Tongue (tissue), 1 donor: ENCODE measurements at regions not wholly inside any gene's neighbourhood (a gene's known extent, or its start where the extent isn't known, plus 50 kb on each side); places are given as distances from the start of the nearest gene placed in this dataset.
"Not testable (repeated sequence)": the region's sequence is repeated elsewhere in the genome, so short reads cannot be mapped to it uniquely, and the experiment has no call there.

ENCODE experiments used
- DNase-seq: peaks from one replicate; pipeline ENCODE4 v3.0.0-alpha.2; 2015

DNA sequence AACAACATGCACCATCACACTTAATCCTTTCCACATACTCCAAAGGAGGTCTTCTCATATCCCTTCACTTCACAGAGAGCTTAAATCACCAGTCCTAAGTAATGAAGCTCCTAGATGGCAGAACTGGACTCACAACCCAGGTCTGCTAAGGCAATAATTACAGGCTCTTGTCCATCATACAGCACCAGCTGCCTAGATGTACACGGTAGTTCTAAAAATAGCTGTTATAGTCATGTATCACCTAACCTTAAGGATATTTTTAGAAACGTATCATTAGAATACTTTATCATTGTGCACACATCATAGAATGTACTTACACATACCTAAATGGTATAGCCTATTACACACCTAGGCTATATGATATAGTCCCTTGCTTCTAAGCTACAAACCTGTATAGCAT lies 644.6 kb upstream of the RGMB start:
- DNase-seq = no peak

DNA sequence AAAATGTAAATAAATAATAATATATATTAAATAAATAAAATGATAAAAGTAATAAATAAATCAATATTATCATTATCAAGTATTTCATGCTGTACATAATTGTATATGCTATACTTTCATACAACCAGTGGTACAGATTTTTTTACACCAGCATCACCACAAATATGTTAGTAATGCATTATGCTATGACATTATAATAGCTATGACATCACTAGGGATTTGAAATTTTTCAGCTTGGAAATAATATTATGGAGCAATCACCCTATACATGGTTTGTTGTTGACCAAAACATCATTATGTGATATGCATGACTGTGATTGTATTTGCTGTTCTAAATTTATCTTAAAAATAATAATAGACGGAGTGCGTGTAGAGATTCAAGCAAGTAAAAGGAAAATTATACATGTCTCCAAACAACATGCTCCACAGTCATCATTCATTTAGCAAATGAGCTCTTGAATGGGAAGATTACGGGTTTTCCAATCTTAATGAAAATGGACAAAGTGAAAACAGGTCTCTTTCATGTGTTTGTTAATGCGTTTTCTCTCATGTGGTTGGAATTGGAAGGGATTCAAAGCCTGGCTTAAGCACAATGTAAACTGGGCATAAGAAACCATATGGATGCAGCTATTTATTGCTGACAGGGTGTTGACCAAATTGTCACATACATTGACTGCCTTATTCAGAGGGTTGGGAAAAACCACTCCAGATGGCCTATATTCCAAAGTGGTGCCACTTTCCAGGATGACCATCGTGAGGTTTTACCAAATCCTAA lies 643.0 kb upstream of the RGMB start:
- peak; percentile 11 for DNase-seq

DNA sequence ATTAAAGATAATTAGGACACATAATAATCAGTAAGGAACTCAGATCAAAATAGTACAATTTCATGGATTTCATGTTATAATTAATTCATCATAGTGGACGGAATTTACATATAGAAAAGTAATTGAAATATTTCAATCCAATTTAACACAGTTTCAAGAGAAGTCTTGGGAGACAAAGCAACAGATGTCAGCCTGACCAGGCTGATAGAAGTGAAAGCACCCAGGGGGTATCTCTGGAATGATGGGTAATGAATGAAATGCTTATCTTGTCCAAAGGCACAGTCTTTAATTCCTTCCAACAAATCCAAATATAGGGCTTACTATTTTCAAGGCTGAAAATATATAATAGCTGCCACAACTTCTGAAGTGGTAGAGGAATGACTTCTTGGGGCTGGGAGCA lies 629.3 kb upstream of the RGMB start:
- DNase-seq = no peak

DNA sequence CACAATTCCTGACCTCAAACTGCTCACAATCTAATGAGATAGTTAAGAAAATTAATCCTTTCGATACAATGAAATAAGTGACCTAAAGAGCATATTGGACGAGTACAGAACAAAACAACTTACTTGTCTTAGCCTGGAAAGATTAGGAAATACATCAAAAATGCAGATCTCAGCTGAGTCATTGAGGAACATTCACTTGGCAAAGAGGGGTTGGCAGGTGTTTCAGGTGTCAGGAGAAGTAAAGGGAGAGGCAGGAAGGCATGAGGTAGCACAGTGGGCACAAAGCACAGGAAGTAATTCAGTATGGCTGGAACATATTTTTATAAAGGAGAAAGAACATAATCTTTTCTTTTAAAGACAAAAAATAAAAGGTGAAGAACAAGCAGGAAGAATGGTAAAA lies 628.8 kb upstream of the RGMB start:
- no peak for DNase-seq

- no peak for DNase-seq
Measured at GRCh38 chr5:98157368-98157767, 616.1 kb upstream of the RGMB start.

GRCh38 chr5:98158440-98158839 lies 615.0 kb upstream of the RGMB start:
- DNase-seq = no peak

- no peak for DNase-seq
Measured at GRCh38 chr5:98163796-98164493, 609.5 kb upstream of the RGMB start.

DNA sequence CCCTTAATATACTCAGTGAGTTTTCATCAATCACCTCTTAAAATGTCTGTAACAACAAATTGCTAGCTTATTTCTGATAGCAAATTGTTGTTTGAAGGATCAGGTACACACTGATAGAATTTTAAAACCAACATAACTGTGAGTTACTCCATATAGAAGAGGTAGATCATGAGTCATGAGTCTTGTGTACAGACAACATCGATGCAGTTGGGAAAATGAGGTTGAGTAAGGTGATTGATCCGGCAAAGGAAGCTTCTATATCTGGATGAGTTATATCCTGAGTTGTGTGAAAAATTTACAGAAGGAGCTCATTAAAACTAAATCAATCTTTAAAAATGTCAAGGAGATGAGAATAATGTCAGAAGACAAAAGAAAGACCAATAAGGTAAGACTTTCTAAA lies 604.6 kb upstream of the RGMB start:
- DNase-seq = no peak

- DNase-seq = no peak
Measured at GRCh38 chr5:98170994-98171393, 602.5 kb upstream of the RGMB start.

GRCh38 chr5:98173334-98173733 lies 600.1 kb upstream of the RGMB start:
- DNase-seq = no peak

- DNase-seq = no peak
Measured at GRCh38 chr5:98175474-98175873, 598.0 kb upstream of the RGMB start.

- no peak for DNase-seq
Measured at GRCh38 chr5:98179791-98180755, 593.4 kb upstream of the RGMB start.

DNA sequence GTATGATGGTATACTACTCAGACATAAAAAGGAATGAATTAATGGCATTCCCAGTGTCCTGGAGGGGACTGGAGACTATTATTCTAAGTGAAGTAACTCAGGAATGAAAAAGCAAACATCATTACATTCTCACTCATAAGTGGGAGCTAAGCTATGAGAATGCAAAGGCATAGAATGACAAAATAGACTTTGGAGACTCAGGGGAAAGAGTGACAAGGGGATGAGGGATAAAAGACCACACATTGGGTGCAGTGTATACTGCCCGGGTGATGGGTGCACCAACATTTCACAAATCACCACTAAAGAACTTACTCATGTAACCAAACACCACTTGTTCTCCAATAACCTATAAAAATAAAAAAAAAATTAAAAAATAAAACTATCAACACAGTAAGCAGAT lies 587.3 kb upstream of the RGMB start:
- no peak for DNase-seq

GRCh38 chr5:98187945-98188344 lies 585.5 kb upstream of the RGMB start:
- DNase-seq = no peak

DNA sequence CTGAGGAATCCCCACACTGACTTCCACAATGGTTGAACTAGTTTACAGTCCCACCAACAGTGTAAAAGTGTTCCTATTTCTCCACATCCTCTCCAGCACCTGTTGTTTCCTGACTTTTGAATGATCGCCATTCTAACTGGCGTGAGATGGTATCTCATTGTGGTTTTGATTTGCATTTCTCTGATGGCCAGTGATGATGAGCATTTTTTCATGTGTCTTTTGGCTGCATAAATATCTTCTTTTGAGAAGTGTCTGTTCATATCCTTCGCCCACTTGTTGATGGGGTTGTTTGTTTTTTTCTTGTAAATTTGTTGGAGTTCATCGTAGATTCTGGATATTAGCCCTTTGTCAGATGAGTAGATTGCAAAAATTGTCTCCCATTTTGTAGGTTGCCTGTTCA lies 583.1 kb upstream of the RGMB start:
- DNase-seq = not testable (repeated sequence)

DNA sequence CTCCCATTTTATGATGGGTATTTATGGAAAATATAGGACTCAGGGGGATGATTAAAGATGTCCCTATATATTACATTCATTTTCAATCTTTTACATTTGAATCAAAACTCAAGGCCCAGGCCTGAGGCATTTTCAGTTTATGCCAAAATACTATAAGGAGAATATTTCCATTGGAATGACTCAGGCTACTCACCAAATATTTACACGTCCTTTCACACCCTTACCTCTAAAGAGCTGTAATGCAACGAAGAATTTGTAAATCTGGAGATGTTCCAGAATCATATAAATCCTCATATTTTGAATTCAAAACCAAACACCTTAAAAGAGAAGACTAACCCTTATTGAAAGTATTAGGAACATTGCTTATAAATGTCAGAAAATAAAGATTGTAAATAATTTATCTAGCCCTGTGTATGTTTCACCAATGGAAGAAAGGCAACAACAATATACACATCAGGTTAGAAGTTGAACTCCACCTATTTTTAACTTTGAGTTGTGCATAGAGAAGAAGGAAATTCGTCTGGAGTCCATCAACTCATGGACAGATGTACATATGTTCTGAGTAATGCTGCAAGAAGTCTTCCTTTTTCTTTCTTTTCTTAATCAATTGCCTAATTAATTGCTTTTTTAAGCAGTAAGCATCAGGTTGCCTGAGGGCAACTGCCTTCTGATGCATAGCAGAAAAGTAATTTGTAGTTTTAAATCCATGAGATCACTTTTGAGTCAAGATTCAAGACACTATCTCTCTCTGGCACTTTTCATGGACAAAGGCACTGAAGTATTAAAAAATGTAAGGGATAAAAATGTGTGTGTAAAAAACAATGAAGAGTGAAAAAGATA lies 579.3 kb upstream of the RGMB start:
- no peak for DNase-seq

DNA sequence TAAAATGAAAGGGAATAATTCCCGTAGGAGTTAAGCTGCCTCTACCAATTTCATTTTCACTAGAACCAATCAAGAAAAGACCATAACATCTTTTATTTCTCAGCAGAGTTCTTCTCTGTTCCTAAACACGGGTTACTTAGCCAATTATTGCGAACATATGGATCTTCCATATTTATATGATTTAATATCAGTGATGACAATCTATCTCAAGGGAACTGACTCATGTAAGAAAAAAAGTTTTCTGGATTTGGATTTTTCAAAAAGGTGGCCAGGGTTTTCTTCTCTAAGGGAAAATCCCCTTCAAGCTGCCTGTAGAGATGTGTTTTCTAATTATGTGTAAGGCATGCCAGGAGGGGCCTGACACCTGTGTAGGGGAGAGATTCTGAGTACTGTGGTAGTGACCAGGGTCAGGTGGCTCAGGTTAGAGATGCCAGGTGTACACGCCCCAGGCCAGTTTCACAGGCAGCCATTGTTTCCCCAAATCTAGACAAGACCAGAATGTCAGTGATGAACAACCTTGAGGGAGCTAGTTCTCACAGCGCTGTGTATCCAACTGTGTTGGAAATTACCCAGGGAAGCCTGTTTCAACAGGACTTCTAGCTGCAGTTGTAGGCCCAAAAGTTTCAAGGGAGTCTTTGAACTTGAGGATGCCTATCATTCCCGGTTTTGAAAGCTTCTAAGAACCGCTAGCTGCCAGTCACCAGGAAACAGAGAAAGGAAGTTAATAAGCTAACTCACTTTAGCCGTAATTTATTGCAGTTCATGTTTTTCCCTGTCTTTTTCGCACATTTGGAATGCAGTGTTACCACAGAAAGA lies 572.5 kb upstream of the RGMB start:
- no peak for DNase-seq

- DNase-seq = peak; percentile 38
Measured at GRCh38 chr5:98204798-98205197, 568.7 kb upstream of the RGMB start.

- DNase-seq = peak; percentile 28
Measured at GRCh38 chr5:98205691-98206461, 567.6 kb upstream of the RGMB start.

DNA sequence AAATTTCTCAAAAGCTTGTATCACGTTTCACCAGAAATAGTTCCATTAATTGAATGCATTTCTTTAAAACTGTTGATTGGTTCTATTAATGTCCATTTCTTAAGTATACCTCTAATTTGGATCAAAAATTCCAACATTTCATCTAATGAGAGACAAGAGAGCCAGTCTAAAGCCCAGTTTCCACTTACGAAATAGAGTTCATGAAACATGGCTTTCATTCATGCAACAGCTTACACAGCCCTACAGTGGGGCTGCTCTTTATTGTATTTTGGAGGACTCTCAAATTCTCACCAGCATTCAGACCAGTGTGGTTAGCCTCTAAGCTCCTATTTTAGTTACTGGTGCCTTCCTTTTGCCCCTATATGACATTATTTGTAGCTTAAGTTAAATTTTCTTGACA lies 566.9 kb upstream of the RGMB start:
- no peak for DNase-seq
